NCI-H146 (cell line): ENCODE measurements at regions not wholly inside any gene's neighbourhood (a gene's known extent, or its start where the extent isn't known, plus 50 kb on each side); places are given as distances from the start of the nearest gene placed in this dataset.
A peak's percentile ranks its signal among the peaks of the same experiment; 100 is the strongest.
"Not testable (repeated sequence)": the region's sequence is repeated elsewhere in the genome, so short reads cannot be mapped to it uniquely, and the experiment has no call there.

Experiments
- DNase-seq: peaks from one replicate; lab custom pipeline; 2025; lab: John Stamatoyannopoulos, UW

DNA sequence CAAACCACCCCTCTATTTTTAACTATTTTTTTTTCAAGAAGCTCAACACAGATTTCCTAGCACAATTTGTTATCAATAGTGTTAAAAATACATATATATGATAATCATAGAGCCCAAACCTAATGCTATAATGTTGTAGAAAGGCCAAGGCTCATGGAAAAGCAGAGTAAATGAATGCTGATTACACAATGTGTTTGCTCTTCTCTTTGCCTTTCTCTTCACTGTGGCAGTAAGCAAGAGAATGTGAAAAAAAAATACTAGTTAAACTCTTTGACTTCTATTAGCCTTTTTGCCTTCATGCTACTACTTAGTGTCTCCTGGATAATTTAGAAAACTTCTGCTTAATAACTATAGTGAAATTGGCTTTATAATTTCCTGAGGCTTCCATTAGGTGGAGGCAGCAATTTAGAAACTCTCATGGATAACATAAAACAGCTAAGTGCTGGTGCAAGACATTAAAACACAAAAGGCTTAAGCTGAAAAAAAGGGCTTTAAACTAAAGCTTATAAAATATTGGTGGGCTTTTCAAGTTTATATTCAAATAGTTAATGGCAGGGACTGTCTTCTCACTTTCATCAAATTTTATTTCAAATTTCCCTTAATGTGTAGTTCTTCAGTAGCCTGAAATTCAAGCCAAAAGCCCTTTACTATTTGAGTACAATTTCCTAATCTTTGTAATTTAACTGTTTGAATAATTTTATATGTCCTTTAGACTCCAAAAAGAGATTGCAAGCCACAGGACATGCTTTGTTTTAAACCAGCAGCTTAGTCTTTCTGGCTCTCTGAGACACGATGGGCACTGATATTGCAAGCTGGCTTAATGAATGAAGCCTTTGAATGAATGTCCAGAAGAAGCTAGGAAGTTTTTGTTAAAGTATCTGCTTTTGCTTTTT, 2031.8 kb upstream of the CDH6 start:
- peak; percentile 44 for DNase-seq

DNA sequence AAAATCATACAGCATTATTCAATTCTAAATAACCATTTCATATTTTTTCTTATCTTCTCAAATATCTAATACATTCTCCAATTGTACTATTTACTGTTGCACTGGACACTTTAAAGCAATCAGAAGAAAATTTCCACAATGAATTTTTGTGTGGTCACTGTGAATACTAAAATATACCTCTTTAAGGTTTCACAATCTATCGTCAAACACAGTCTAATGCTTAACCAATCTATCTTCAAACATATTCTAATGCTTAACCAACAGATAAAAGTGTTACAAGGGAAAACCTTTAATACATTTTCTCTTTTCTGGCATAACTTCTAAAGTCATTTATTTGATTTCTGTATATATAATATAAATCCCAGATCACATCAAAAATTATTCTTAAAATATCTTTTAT, 2035.5 kb upstream of the CDH6 start:
- no peak for DNase-seq

DNA sequence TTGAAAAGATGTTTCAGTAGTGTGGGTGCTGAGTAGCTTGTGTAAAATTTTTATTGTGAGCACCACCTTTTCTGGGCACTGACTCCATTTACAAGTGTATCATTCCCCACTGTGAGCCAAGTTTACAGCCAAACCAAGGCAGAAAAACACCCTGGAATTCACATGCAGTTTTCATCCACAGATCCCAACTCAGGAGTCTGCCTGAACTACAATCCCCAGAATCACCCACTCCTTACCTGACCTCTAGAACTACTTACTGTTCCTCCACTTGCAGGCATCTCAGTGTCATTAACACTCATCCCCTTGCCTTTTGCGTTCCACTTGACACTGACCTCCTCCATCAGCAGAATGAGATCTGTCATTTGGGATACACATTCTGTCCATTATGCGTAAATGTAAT, 2042.6 kb upstream of the CDH6 start:
- no peak for DNase-seq

DNA sequence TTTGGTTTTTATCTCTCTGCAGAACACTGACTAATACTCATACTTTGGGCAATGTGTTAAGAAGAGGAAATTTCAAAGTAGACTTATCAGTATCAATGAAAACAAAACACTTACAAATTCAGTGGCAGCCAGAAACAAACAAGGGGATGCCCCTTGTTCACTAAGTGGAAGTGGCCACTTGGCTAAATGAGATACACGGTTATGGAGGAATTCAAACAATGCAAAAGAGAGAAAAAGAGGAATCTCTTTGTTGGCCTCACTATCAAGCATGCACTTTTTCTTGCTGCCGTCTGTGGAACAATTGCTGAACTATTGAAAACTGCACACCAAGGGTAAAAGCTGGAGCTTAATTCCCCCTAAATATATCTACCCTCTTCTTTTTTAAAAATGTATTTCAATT, 2044.9 kb upstream of the CDH6 start:
- DNase-seq = no peak

DNA sequence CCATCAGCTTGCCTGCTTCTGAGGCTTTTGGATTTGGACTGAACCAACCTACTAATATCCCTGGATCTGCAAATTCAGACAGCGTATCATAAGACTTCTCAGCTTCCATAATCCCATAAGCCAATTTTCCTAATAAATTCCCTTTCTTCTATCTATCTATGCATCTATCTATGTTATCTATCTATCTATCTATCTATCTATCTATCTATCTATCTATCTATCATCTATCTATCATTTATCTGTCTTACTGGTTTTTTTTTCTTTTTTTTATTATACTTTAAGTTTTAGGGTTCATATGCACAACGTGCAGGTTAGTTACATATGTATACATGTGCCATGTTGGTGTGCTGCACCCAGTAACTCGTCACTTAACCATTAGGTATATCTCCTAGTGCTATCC, 2045.4 kb upstream of the CDH6 start:
- DNase-seq = no peak

DNA sequence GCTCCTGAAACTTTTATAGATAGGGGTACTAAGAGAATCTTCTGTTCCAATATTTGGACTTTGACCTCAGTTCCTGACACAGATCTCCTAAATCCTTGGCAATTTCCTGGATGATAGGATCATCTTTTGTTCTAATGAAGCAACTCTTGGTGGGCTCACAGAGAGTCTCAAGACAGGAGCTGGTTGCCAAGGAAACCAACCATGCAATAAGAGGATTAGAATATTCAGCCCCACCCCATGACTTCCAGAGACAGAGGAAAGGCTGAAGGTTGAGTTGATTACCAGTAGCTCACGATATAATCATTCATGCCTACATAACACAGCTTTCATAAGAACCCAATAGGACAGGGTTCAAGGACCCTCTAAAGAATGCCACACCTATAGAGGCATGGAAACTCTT, 2050.2 kb upstream of the CDH6 start:
- no peak for DNase-seq

DNA sequence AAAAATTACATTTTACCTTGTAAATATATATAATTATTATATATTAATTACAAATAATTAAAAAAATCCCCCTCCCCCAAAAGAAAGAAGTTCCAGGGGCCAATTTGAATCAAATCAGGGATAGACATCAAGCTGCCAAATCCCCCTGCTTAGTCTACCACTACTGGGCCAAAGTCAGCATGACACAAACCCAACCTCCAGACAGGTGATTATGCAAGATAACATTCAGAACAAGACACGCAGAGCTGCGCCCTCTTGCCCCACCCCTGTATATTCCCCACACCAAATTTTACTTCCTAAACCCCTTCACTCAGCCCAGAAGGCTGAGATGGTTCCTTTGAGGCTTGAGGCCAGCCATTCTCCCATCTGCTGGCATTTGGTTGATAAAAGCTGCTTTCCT, 2059.1 kb upstream of the CDH6 start:
- DNase-seq = no peak

DNA sequence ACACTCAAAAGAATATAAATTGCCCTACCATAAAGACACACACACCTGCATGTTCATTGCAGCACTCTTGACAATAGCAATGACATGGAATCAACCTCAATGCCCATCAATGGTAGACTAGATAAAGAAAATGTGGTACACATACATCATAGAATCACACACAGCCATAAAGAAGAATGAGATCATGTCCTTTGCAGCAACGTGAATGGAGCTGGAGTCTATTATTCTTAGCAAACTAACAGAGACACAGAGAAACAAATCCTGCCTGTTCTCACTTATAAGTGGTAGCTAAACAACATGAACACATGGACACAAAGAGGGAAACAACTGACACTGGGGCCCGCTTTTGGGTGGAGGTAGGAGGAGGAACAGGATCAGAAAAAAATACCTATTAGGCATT, 2062.2 kb upstream of the CDH6 start:
- no peak for DNase-seq

DNA sequence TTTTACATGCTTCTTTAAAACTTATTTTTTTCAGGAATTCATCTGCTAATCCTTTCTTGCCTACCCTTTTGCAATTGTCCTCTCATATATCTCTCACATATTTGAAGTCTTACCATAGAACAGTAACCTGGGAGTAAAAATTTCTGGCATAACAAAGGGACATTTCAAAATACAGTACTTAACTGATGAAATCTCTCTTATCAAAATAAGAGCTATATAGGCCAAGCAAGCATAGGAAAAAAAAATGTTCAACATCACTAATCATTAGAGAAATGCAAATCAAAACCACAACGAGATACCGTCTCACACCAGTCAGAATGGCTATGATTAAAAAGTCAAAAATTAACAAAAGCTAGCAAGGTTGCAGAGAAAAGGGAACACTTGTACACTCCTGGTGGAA, 2062.7 kb upstream of the CDH6 start:
- DNase-seq = no peak

DNA sequence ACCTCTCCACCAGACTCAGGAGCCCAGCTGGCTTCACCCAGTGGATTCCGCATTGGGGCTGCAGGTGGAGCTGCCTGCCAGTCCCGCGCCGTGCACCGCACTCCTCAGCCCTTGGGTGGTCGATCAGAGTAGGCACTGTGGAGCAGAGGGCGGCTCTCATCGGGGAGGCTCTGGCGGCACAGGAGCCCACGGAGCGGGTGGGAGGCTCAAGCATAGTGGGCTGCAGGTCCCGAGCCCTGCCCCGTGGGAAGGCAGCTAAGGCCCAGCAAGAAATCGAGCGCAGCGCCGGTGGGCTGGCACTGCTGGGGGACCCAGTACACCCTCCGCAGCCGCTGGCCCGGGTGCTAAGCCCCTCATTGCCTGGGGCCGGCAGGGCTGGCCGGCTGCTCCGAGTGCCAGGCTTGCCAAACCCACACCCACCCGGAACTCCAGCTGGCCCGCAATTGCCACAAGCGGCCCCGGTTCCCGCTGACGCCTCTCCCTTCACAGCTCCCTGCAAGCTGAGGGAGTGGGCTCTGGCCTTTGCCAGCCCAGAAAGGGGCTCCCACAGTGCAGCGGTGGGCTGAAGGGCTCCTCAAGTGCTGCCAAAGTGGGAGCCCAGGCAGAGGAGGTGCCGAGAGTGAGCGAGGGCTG, 2065.8 kb upstream of the CDH6 start:
- not testable (repeated sequence) for DNase-seq

DNA sequence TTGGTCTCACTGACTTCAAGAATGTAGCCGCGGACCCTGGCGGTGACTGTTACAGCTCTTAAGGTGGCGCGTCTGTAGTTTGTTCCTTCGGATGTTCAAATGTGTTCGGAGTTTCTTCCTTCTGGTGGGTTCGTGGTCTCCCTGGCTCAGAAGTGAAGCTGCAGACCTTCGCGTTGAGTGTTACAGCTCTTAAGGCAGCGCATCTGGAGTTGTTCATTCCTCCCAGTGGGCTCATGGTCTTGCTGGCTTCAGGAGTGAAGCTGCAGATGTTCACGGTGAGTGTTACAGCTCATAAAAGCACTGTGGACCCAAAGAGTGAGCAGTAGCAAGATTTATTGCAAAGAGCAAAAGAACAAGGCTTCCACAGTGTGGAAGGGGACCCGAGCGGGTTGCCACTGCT, 2067.0 kb upstream of the CDH6 start:
- DNase-seq = not testable (repeated sequence)

DNA sequence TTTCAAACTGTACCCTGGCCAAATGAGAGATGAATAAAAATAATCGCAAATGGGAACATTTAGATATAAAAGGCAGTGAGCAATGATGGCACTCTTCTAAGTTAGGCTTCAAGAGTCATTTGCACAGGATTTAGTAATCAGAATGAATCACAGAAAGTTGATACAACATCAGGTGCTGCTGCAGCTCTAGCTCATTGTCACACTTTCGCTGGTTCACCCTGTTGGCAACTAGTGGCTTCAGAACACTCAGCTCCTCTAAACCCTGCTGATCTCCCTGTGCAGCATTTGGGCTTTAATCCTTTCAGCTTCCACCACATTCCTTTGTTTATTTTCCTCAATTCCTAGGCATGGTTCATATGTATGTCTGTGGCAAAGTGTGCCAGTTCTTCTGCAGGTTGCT, 2071.2 kb upstream of the CDH6 start:
- no peak for DNase-seq

DNA sequence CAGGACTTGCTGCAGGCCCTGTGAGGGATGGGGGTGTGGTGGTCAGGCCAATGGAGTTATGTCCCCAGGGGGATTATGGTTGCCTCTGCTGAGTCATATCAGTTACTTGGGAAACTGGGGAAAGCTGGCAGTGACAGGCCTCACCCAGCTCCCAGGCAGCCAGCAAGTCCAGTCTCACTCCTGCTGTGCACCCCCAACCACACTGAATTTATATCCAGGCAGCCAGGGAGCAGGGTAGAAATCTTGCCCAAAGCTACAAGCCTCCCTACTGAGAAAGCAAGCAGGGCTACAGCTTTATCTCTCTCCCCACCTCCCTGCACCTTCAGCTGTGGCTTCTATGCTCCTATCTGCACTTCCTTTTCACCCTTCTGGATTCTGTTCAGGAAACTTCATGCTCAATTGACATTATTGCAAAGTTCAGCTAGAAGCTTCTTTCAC, 2076.0 kb upstream of the CDH9 start:
- DNase-seq = peak; percentile 6

DNA sequence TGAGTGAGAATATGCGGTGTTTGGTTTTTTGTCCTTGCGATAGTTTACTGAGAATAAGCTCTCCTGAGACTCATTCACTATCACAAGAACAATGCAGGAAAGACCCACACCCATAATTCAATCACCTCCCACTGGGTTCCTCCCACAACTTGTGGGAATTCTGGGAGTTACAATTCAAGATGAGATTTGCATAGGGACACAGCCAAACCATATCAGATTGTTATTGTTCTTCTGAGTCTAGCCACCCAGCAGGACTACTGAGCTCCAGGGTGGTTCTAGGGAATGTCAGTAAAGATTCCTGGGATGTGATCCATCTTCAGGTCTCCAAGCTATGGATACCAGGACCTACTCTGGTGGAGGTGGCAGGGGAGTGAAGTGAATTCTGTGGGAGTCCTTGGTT, 2075.1 kb upstream of the CDH9 start:
- DNase-seq = no peak

DNA sequence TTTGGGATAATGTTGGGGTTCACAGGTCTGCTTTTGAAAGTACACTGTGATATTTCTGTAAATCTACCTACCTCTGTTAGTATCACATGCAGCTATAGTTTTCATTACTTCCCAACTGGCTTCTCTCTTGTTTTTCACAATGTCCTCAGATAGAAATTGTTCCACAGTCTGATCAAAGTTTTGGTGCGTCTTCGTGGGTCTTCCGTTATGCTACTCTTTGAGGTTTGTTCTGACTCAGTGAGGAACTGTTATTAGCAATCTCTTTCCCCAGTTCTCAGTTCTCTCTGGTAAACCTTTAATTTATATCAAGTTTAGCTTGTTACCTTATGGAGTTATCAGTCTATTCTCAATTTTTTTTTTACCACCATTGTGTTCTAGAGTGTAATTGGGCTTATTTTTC, 2061.2 kb upstream of the CDH9 start:
- no peak for DNase-seq

DNA sequence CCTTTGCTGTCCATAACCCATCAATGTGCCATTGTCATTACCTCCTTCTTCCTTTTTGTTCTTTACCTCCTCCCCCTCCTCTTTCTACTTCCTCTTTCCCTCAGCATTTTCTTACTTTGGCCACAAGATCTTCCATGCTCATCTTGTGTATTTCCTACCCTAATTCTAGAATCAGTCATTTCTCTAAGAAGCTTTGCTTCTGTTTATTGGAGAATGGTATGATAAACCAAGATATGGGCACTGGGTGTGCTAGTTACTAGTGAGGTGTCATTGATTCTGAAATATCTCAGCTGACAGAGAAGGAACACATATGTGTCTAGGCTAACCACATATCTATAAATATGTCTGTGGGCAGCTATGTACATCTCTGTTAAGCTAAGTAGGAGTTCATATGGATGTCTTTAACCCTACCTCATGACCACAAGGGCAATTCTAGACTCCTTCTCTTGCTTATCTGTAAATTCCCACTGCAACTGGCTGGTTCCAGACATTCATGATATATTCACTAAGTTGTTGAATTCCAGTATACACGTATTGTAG, 2051.3 kb upstream of the CDH9 start:
- no peak for DNase-seq

DNA sequence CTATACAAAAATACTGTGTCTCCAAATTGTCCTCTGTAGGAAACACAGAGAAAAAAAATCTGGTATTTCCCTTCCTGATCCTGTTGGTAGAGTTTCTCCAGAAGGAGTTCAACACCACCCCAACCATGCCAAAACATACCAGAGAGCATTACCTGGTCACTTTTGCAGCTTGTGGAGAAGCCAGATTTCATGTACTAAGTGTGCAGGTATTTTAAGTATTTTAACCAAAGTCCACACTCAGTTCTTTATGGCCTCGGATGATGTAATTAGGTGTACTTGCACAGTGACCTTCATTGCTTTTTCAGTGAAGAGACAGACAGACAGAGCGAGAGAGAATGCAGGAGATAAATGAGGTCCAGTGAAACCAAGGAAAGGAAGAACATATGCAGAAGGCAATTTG, 2046.8 kb upstream of the CDH9 start:
- DNase-seq = no peak

DNA sequence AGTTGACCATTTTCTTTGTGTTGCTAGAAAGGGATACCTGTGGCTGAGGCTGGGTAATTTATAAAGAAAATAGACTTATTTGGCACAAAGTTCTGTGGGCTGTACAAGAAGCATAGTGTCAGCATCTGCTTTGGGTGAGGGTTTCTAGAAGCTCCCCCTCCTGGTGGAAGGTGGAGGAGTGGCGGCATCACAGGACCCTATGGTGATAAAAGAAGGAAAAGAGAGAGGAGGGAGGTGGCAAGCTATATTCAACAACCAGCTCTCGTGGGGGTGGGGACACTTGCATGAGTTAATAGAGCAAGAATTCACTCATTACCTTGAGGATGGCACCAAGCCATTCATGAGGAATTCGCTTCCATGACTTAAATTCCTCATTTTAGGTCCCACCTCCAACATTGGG, 2041.4 kb upstream of the CDH9 start:
- DNase-seq = no peak

DNA sequence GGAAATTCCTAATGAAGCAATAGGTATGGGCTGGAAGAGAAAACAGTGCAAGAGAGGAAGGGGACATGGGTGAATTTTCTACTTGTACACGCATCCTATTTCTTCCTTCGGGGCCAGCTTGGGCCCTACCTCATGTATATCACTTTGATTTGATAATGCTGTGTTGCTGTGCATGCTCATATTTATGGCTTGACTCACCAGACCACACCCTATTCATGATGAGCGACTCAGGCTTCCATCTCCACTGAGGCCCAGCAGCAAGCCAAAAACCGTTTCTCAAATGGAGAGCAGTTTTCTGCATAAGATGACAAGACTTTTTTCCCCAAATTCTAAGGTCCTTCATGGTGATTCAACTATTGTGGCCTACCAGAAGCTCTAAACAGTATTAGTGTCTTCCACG, 2039.1 kb upstream of the CDH9 start:
- no peak for DNase-seq

DNA sequence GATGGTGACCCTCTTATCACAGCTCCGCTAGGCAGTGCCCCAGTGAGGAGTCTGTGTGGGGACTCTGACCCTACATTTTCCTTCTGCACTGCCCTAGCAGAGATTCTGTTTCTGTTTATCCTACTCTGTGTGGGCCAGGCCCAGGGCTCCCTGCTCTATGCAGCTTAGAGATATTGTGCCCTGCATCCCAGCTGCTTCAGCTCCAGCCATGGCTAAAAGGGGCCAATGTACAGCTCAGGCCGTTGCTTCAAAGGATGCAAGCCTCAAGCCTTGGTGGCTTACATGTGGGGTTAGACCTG, 2030.7 kb upstream of the CDH9 start:
- no peak for DNase-seq

DNA sequence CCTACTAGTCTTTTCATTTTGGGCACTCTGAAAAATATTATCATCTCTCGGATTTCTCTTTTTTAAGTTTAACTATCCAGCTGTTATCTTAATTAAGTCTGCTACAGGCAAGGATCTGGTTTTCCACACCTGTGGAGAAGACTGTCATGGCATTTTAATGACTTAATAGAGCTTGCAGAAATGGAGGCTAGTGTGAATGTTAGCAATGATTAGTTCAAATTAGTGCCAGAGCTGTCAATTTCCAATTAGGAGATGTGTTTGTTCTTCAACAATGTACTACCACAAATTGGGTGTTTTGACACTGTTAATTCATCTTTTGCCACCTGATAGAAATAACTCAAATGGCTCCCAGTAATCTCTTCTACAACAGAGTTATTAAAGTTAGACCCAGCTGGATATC, 2023.0 kb upstream of the CDH9 start:
- peak; percentile 68 for DNase-seq

DNA sequence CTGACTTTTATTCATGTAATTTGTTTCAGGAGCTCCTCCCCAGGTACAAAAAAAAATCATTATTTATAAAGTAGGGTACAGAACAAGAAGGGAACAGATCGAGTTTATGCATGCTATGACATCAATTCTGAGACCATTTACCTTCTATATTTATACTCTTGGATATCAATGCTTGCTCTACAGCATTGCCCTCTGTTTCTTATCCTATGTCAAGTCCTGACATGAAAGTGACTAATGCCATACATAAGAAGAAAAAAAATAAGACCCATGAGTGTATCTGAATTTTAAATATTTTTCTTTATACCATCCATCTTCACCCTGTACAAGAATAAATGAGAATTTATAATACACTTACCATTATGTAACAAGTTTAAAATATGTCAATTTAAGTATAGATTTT, 2016.3 kb upstream of the CDH9 start:
- no peak for DNase-seq

DNA sequence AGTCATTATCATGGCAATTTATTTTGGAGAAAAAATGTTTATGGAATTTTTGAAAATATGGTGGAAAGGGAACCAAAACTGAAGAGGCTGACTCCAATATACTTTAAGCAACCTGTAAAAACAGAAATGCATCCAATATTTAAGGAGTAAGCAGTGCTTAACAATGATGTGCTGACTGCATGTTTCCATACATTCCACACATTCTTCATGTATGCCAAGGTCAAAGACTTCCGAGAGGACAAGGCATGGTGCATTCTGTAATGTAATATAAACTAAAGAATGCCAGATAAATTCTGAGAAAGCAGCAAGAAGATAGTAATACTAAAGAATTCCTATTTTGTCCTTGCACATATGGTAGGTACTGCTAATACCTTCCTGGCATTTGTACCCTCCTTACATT, 2015.9 kb upstream of the CDH9 start:
- no peak for DNase-seq

DNA sequence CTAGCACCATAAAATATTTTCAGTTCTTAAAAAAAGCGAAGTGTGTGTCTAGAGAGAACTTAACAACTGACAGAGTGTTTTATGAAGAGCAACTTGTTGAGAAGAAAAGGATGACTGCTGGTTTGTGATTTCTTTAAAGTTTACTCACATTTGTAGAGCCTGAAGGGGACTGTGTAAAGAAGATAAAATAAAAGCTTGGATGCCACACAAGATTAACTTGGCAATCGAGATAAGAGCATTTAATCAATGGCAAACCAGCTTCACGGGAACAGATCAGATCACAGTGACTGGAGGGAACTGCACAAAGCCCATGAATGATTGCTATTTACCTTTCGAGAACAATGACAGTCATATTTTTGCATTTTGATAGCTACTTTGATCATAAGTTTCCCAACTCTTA, 2013.1 kb upstream of the CDH9 start:
- peak; percentile 14 for DNase-seq
